Motor neuron (in vitro differentiated cells): ENCODE measurements at regions not wholly inside any gene's neighbourhood (a gene's known extent, or its start where the extent isn't known, plus 50 kb on each side); places are given as distances from the start of the nearest gene placed in this dataset.

ENCODE experiments used
- ATAC-seq, 8 experiments: fragments of 200-7000 bp; cut with Tn5 transposase; replicated peaks in 6 of 8; 2 replicates each; pipeline ENCODE4 v1.8.0; 2021; ENCODE audit warnings: mild to moderate bottlenecking in 8 of 8, moderate library complexity in 8 of 8
- H3K27ac ChIP-seq, 2 donors: fragments of 250-450 bp; sonication (Bioruptor Pico); 2 replicates each; pipeline ENCODE4 v1.9.0; 2021; ENCODE audit warnings: antibody characterized with exemption in 2 of 2, mild to moderate bottlenecking in 2 of 2, moderate library complexity in 1 of 2
- H3K4me1 ChIP-seq, 2 donors: fragments of 250-450 bp; sonication (Bioruptor Pico); replicated peaks in 1 of 2; 2 replicates each; pipeline ENCODE4 v1.6.1; 2021; ENCODE audit warnings: antibody characterized with exemption in 2 of 2, mild to moderate bottlenecking in 2 of 2, moderate library complexity in 1 of 2
- H3K4me3 ChIP-seq, 5 donors: fragments of 250-450 bp; sonication (Bioruptor Pico); 2 replicates each; pipeline ENCODE4 v1.9.0; 2021; ENCODE audit warnings: antibody characterized with exemption in 5 of 5, mild to moderate bottlenecking in 5 of 5, moderate library complexity in 4 of 5
- WGBS, 10 experiments: fragments of 450-650 bp; shearing (Covaris generic); methylation state at CpG; one replicate each; pipeline ENCODE4 v1.0.0; 2022; 5-methylcytosine and 5-hydroxymethylcytosine counted together
- in situ Hi-C, 9 experiments: fragments of 400-800 bp; cut with MboI; loops; one replicate each; pipeline ENCODE4 v1.15.0; 2021; ENCODE audit warnings: low sequenced_read_pairs in 9 of 9, low pct_unique_long_range_greater_than_20kb in 2 of 9; ENCODE audit not compliant: unreplicated experiment in 9 of 9

- peaks cover under 1 to 8% of the 10 kb centered on the region in 2 donors for H3K4me1 ChIP-seq
- no peak overlapping the region for H3K4me3 ChIP-seq
- H3K27ac ChIP-seq: no peak overlapping the region
- in situ Hi-C loops: no loop called here
- 18 to 100% (median 91%) methylated on average over 1 to 4 of the region's 4 CpGs for WGBS, 10 experiments
- peak in 1 of 8 experiments; percentile 48 for ATAC-seq
Observed at GRCh38 chr5:120258123-120258522, 206.0 kb upstream of the PRR16 start.

- in situ Hi-C loops: no loop called here
- WGBS, 10 experiments: 37 to 100% (median 93%) methylated on average over 1 of the region's 1 CpG; no CpG with 5 or more reads in 2 of the 10 experiments
- Histone ChIP-seq H3K4me3 (no peak overlapping the region), H3K4me1 (no peaks in the 10 kb centered on the region), H3K27ac (no peak overlapping the region)
- ATAC-seq: no peak
Observed at GRCh38 chr5:120260651-120261050, 203.4 kb upstream of the PRR16 start.

- ATAC-seq: no peak
- in situ Hi-C loops: no loop called here
- Histone ChIP-seq H3K4me1 (no peaks in the 10 kb centered on the region), H3K4me3 (no peak overlapping the region), H3K27ac (no peak overlapping the region)
- 40 to 100% (median 82%) methylated on average over 1 to 2 of the region's 2 CpGs for WGBS, 10 experiments
Observed at GRCh38 chr5:120270498-120270897, 193.6 kb upstream of the PRR16 start.

GRCh38 chr5:120293796-120294195, 170.3 kb upstream of the PRR16 start:
- ATAC-seq: peak in 1 of 8 experiments; percentile 47
- in situ Hi-C loops: no loop called here
- 0 to 74% (median 38%) methylated on average over 1 to 3 of the region's 3 CpGs for WGBS, 10 experiments
- no peak overlapping the region for H3K4me3 ChIP-seq
- H3K4me1 ChIP-seq: no peaks in the 10 kb centered on the region
- no peak overlapping the region for H3K27ac ChIP-seq

- 13 to 100% (median 83%) methylated on average over 1 of the region's 1 CpG; no CpG with 5 or more reads in 3 of the 10 experiments for WGBS, 10 experiments
Observed at GRCh38 chr5:120297616-120298015, 166.5 kb upstream of the PRR16 start.

GRCh38 chr5:120298981-120299380, 165.1 kb upstream of the PRR16 start:
- H3K4me3 ChIP-seq: no peak overlapping the region
- H3K27ac ChIP-seq: no peak overlapping the region
- ATAC-seq: no peak
- WGBS, 10 experiments: 0 to 70% (median 50%) methylated on average over 1 of the region's 1 CpG; no CpG with 5 or more reads in 1 of the 10 experiments
- H3K4me1 ChIP-seq: no peaks in the 10 kb centered on the region
- in situ Hi-C loops: no loop called here

More at GRCh38 chr5:120297616-120298015, 166.5 kb upstream of the PRR16 start:
- ATAC-seq: no peak
- no peak overlapping the region for H3K27ac ChIP-seq
- no peak overlapping the region for H3K4me3 ChIP-seq
- no peaks in the 10 kb centered on the region for H3K4me1 ChIP-seq
- in situ Hi-C loops: no loop called here

GRCh38 chr5:120304663-120305062, 159.4 kb upstream of the PRR16 start:
- Histone ChIP-seq H3K4me3 (no peak overlapping the region), H3K27ac (no peak overlapping the region), H3K4me1 (no peaks in the 10 kb centered on the region)
- in situ Hi-C loops: no loop called here
- peak in 6 of 8 experiments; percentile 55 to 68 (median 62) for ATAC-seq
- WGBS, 10 experiments: 0 to 100% (median 76%) methylated on average over 1 to 2 of the region's 2 CpGs; no CpG with 5 or more reads in 4 of the 10 experiments

- peak in 3 of 8 experiments; percentile 13 to 82 (median 55) for ATAC-seq
- Histone ChIP-seq H3K4me3 (no peak overlapping the region), H3K27ac (no peak overlapping the region), H3K4me1 (no peaks in the 10 kb centered on the region)
- in situ Hi-C loops: no loop called here
- 4 to 58% (median 29%) methylated on average over 1 to 3 of the region's 3 CpGs for WGBS, 10 experiments
Observed at GRCh38 chr5:120306303-120306702, 157.8 kb upstream of the PRR16 start.

GRCh38 chr5:120314191-120314590, 149.9 kb upstream of the PRR16 start:
- Histone ChIP-seq H3K27ac (no peak overlapping the region), H3K4me1 (no peaks in the 10 kb centered on the region), H3K4me3 (no peak overlapping the region)
- in situ Hi-C loops: no loop called here
- no peak for ATAC-seq

- no peak overlapping the region for H3K27ac ChIP-seq
- in situ Hi-C loops: no loop called here
- H3K4me3 ChIP-seq: no peak overlapping the region
- ATAC-seq: no peak
- no peaks in the 10 kb centered on the region for H3K4me1 ChIP-seq
Observed at GRCh38 chr5:120320626-120321025, 143.5 kb upstream of the PRR16 start.

- in situ Hi-C loops: no loop called here
- ATAC-seq: no peak
- H3K4me3 ChIP-seq: no peak overlapping the region
- no peak overlapping the region for H3K27ac ChIP-seq
- no peaks in the 10 kb centered on the region for H3K4me1 ChIP-seq
Observed at GRCh38 chr5:120326651-120327050, 137.4 kb upstream of the PRR16 start.

GRCh38 chr5:120327180-120327579, 136.9 kb upstream of the PRR16 start:
- no peak overlapping the region for H3K4me3 ChIP-seq
- 7 to 100% (median 47%) methylated on average over 1 to 2 of the region's 2 CpGs for WGBS, 10 experiments
- H3K4me1 ChIP-seq: no peaks in the 10 kb centered on the region
- ATAC-seq: no peak
- in situ Hi-C loops: no loop called here
- no peak overlapping the region for H3K27ac ChIP-seq

GRCh38 chr5:120329095-120329494, 135.0 kb upstream of the PRR16 start:
- no peak overlapping the region for H3K27ac ChIP-seq
- H3K4me1 ChIP-seq: no peaks in the 10 kb centered on the region
- in situ Hi-C loops: no loop called here
- WGBS, 10 experiments: 89 to 100% (median 100%) methylated on average over 1 to 2 of the region's 2 CpGs
- ATAC-seq: no peak
- H3K4me3 ChIP-seq: no peak overlapping the region

GRCh38 chr5:120330558-120330957, 133.5 kb upstream of the PRR16 start:
- ATAC-seq: no peak
- 40 to 86% (median 73%) methylated on average over 1 of the region's 1 CpG; no CpG with 5 or more reads in 6 of the 10 experiments for WGBS, 10 experiments
- Histone ChIP-seq H3K27ac (no peak overlapping the region), H3K4me3 (no peak overlapping the region), H3K4me1 (no peaks in the 10 kb centered on the region)
- in situ Hi-C loops: no loop called here

- WGBS, 10 experiments: 30 to 100% (median 84%) methylated on average over 1 to 4 of the region's 4 CpGs
- ATAC-seq: no peak
- no peaks in the 10 kb centered on the region for H3K4me1 ChIP-seq
- no peak overlapping the region for H3K4me3 ChIP-seq
- in situ Hi-C loops: no loop called here
- H3K27ac ChIP-seq: no peak overlapping the region
Observed at GRCh38 chr5:120344181-120344580, 119.9 kb upstream of the PRR16 start.
